HS-27A (cell line): ENCODE measurements at regions not wholly inside any gene's neighbourhood (a gene's known extent, or its start where the extent isn't known, plus 50 kb on each side); places are given as distances from the start of the nearest gene placed in this dataset.

Experiments
- DNase-seq: peaks from one replicate; pipeline ENCODE4 v3.0.0-alpha.2; 2012; ENCODE audit warnings: low read depth, missing footprints

DNA sequence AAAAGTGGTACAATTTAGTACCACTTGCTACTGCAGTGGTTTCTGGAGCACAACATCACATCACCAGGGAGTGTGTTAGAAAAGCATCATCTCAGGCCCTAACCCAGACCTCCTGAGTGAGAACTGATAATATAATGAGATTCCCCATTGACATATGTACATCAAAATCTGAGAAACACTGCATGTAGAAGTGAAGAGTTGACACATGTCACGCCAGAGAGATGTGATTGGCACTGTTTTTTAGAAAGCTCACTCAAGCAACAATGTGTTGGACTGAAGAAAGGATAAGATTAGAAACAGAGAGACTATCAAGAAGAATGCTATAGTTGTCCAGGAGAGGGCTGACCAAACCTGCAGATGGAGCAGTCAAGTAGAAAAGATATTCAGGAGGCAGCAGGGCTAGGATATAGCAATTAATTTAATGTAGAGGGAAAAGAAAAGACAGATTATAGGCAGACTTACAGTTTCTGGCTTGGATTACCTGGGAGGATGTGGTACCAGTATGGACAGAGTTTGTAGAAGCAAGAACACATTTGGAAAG lies 324.4 kb upstream of the ADAMTSL1 start:
- no peak for DNase-seq

DNA sequence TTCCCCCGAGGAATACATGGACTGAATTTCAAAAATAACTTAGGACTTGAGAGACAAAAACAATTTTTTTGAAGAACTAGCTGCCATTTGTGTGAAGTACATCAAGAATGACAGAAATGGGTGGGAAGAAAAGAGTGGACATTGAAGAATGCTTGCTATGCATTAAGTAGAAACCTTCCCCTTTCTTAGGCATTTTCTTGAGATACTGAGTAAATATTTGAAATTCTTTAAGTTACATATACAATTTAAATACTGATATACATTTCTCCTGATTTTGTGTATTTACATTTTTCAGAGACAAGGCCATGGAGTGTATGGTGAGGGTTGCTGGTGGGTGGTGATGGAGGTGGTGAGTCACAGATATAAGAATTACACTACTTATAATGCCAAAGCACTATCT lies 319.3 kb upstream of the ADAMTSL1 start:
- no peak for DNase-seq

DNA sequence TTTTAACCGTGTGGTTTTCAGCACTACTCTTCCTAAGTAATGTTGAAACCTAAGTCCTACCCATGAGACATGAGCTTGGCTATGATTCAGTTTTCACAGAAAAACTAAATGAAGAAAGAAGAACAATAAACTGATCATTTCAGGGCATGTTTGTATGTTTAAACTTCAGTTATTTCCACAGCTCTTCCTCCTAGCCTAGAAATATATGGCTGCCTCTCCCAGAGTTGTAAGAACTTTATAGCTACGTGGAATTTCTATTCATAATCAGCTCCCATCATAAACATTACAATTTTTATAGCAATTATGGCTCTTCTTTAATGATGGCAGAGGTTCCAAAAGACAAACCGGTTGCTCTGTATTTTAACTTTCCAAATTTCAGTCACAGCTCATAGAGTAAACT lies 314.7 kb upstream of the ADAMTSL1 start:
- DNase-seq = no peak

DNA sequence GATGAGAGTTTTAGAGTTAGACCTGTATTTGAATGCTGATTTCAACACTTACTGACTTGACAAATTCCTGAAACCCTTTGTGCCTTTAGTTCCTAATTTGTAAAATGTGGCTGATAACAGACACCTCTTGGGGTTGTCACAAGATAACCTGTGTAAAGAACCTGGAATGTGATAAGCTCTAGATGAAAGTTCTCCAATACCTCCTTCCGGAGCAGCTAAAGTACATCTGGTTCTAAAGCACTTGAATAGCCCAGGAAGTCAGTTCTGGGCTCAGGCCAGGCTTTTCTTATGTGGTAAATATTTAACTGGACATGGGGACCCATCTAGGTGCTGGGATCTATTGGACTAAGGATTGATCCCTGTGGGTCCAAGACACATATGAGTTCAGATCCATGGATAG lies 310.8 kb upstream of the ADAMTSL1 start:
- no peak for DNase-seq

DNA sequence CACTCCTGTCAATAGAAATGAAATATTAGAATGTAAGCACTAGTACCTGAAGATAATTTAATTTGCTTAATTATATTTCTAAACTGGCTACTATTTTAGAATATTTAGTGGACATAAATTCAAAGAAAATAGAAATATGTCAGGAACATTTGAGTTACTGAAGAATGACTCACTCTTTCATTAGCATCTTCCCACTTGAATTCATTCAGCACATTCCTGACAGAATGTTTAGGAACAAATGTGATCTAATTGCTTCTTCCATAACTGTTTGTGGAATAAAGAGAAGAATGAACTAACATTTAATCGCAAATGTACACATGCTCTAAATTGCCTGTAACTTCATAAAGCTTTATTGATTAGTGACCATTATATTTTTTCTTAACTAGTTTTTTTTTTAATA lies 306.2 kb upstream of the ADAMTSL1 start:
- no peak for DNase-seq

DNA sequence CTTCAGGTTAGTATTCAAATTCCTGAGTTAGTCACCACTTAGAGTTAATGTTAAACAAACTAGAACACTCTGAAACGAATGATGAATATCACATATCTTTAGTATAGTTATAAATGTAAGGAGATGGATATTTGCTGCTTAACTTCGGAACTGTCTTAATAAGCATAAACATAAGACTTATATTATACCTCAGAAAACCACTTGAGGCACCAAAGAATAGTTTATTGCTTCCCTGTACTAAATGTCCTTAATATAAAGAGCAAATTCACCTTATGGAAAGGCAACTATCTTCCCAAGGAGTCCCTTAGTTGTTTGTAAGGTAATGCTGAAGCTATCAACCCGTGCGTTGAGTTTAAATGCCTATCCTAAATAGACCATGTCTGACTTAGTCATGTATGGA lies 300.0 kb upstream of the ADAMTSL1 start:
- DNase-seq = no peak

DNA sequence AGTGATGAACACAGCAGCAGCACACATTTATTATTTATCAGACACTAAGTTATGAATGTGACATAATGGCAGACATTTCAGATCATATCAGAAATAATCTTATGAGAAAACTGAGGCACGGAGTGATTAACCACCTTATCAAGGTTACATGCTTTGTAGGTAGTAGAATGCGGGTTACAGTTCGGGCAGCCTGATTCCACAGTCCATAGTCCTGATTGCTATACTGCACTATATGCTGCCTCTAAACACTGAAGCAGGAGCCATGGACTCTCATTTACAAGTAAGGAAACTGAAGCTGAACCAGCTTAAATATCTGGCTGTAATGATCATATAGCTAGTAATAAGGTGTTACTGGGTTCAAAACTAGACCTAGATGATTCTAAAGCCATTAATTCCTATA lies 291.3 kb upstream of the ADAMTSL1 start:
- DNase-seq = no peak

DNA sequence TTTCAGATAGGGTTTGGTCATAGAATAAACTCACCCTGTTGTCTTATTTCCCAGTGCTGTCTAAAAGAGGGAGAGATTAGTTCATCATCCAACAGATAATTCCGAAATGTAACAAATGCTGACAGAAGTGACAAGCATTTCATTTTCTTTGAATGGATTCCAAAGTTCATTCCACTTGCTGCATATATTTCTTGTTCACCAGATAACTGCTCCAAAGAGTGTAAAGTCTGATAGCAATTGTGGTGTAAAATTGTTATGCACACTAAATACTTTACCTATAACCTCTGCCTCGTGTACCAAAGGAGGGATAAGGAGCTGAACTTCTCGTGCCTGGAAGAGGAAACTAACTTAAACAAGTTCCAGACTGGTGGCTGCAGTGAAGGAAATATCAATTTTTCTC lies 290.0 kb upstream of the ADAMTSL1 start:
- no peak for DNase-seq

- DNase-seq = no peak
These were observed 289.6 kb upstream of the ADAMTSL1 start for GRCh38 chr9:18184401-18184800.

DNA sequence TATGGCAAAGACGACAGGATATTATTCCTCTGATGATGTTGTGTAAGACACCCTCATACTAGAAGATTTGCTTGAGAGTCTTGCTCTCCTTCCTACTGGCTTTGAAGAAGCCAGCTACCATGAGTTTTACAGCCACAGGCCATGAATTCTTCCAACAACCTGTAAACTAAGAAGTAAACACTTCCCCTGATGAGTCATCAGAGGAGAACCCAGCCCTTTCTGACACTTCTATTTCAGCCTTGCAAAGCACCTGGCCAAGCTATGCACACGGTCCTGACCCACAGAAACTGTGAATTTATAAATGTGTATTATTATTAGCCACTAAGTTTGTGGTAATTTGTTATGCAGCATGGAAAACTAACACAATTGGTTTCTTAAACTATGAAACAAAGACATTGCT lies 288.8 kb upstream of the ADAMTSL1 start:
- DNase-seq = no peak

GRCh38 chr9:18188971-18189370 lies 285.0 kb upstream of the ADAMTSL1 start:
- DNase-seq = no peak

DNA sequence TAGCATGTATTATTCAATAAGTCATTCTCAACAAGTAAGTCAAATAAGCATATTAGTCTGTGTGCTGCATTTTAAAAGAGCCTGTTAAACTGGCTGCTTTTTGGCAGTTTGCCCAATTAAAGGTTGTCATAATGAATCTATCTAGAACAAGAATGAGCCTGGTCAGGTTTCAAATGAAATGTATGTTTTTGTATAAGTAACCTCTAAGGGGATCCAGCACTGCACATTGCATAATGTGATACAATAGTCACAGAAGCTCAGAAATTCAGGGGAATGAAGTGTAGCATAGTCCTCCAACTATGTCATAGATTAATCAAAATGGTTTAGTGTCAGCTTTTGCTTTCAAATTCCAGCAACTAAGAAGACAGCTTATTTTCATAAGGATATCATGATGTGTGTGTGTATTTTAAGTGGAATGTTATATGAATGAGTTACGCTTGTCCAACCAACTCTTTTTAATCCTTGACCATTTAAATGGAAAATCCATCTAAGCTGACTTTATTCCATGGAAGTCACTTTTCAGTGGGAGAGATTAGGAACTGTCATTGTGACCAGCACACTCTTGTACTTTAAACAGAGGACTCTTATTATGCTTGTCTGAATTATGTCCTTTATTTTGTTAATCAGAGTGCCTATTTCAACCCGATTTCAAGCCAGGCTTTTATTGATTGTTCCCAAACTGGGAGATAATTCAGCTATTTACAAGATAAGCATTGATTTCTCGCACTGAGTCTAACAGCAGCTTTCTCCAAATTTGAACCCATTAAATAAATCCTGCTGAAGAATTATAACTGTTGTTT lies 283.9 kb upstream of the ADAMTSL1 start:
- no peak for DNase-seq

GRCh38 chr9:18190671-18191374 lies 283.1 kb upstream of the ADAMTSL1 start:
- no peak for DNase-seq

DNA sequence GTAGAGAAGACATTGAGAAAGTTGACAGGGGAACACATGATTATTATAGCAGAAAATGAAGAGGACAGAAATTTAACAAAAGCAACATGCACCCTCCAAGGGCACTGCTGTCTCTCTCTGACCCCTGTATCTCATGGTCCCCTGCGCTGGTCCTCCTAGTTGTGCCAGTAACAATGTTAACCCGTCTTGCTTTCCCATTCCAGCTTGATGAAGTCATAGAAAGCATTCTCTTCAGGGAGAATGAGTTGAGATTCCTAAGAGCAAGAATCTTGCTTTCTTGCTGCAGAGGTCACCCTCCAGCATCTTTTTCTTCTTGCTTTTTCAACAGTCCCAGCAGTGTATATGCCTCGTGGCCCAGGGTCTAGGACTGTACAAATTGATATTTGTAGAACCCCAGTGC lies 279.6 kb upstream of the ADAMTSL1 start:
- DNase-seq = no peak

GRCh38 chr9:18195223-18195622 lies 278.7 kb upstream of the ADAMTSL1 start:
- DNase-seq = no peak

- no peak for DNase-seq
These were observed 271.0 kb upstream of the ADAMTSL1 start for GRCh38 chr9:18202924-18203323.

GRCh38 chr9:18207735-18208134 lies 266.2 kb upstream of the ADAMTSL1 start:
- no peak for DNase-seq

GRCh38 chr9:18208166-18209059 lies 265.5 kb upstream of the ADAMTSL1 start:
- no peak for DNase-seq

GRCh38 chr9:18215626-18216025 lies 258.3 kb upstream of the ADAMTSL1 start:
- DNase-seq = no peak

- no peak for DNase-seq
These were observed 257.6 kb upstream of the ADAMTSL1 start for GRCh38 chr9:18216376-18216775.

GRCh38 chr9:18228101-18228500 lies 245.9 kb upstream of the ADAMTSL1 start:
- no peak for DNase-seq

- no peak for DNase-seq
These were observed 243.8 kb upstream of the ADAMTSL1 start for GRCh38 chr9:18229992-18230676.
